ENCODE measurements at regions not wholly inside any gene's neighbourhood (a gene's known extent, or its start where the extent isn't known, plus 50 kb on each side); places are given as distances from the start of the nearest gene placed in this dataset.
A peak's percentile ranks its signal among the peaks of the same experiment; 100 is the strongest.
"Not testable (repeated sequence)": the region's sequence is repeated elsewhere in the genome, so short reads cannot be mapped to it uniquely, and the experiment has no call there.

DNA sequence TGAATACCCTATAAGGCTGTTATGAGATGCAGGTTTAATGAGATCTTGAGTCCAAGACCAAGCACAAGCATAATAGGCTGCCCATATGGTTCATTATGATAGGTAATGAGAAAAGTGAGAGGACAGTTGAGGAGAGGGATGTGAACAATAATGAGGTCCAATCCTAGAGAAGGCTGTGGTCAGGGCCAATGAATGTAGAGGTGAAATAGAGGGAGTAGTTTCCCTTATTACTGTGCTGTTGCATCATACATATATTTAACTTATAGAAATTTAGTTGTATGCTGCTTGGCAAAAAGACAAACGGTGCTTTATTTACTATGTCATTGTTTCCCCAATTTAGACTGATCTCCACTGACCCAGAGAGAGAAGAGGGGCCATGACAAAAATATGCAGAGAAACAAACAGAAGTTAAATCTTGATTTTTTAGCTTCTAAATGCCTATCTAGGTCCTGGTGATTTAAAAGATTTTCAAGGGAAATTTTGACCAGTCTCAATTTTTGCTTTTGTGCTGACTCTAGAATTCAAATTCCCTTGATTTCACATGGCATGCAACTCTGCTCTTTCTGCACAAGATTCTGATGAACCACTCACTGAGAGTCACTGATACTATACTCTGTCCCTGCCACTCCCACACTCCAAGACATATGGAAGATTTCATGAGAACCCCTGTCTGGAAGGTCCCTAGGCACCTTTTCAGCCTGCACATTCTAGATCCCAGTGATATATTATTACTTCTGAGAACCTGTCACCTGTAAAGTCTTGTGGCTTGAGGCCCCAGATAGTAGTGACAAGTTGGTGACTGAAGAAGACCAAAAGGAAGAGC lies 159.7 kb downstream of the VSIG4 start:
- DNase-seq (ENCODE audit: low spot score) = no peak

DNA sequence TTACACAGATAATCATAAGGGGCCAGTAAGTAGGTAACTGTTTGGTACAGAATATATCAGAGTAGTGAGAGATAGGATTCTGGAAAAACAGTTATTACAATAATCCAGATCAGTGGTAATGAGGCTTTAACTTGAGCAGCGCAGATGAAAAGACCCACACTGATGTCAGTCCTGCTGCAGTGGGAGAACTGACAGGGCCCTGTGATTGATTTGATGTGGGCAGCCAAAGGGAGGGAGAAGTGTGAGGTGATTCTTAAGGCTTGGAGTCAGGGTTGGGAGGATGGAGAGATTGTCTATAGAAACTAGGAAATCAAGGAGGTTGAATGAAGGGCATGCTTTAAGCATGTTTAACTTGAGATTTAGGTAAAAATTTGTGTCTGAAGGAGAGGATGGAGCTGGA lies 161.4 kb downstream of the VSIG4 start:
- DNase-seq (ENCODE audit: low spot score) = no peak

DNA sequence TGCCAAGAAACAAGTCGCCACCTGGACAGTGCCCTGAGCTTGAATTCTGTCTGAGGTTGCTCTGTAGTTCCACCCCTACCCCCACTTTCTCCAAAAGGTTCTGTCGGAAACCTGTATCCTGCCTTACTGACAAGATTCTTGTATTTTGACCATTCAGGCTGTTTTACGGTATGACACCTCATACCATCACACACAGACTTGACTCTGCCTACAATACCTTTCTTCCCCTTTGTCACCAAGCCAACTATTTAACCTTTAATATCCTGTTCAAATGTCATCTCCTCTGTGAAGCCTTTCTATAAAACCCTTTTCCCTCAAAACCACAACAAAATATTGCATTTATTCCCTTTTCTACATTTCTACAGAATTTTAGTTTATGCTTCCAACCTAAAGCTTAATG lies 161.9 kb downstream of the VSIG4 start:
- no peak for DNase-seq (ENCODE audit: low spot score)

DNA sequence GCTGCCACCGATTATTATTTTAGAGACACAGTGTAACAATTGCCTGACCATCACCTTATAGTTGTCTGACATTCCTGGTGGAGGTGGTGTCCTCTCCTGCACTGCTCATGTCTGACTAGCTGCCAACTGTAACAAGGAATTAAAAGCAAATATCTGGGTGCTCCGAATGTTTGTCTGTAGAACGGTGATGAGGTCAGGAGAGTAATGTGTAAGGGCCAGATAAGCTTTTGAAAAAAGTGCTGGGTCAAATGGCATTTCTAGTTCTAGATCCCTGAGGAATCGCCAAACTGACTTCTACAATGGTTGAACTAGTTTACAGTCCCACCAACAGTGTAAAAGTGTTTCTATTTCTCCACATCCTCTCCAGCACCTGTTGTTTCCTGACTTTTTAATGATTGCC lies 164.3 kb downstream of the VSIG4 start:
- DNase-seq (ENCODE audit: low spot score) = not testable (repeated sequence)

DNA sequence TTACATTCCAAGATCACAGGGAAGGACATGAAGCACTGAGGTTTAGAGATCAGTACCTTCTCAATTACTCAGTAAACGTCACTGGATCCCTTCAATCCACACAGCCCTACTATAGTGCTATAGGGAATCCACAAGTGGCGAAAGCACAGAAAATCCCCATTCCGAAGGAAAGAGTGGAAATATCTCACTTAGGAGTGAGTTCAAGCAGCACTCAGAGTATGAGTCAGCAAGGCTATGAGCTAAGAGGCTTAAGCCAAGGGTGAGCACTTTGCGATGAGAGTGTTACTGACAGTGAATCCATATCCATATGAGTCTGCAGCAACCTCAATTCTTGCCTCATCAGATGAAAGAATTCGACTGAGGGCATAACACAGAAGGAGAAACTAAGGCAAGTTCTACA lies 165.1 kb downstream of the VSIG4 start:
- no peak for DNase-seq (ENCODE audit: low spot score)

DNA sequence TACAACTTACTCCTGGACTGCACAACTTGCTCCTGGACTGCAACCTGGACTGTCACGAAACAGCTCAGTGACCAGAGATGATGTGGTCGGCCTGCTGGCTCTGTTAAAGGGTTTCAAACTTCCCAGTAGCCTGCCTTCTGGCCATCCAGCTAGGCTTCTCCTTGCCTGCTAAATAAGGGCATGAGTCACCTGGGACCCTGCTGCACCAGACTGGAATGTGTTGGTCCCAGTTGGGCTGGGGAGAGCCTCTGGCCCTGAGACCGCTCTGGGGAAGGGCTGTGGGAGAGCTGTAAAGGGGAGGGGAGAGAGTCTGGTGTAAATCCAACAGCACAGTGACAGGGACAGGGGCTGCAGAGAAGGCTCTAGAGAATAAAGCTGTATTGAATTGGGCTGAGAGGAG lies 165.8 kb downstream of the VSIG4 start:
- no peak for DNase-seq (ENCODE audit: low spot score)

DNA sequence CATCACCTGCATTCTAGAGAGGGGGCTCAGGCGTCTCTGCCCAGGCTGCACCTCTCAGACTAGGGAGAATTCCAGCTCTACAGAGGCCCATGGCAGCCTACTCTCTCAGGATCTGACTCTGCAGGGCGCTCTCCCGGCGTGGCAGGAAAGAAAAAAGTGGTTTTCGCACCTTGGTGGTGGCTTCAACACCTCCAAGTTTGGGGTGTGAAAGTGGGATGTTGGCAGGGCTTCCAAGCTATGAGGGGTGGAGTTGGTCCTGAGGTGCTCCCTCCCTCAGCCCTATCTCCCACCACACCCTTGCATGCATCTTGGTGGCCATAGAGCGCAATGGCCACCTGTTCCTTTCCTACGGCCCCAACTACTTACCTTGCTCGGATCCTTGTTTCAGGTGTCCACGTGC lies 166.5 kb downstream of the VSIG4 start:
- no peak for DNase-seq (ENCODE audit: low spot score)

DNA sequence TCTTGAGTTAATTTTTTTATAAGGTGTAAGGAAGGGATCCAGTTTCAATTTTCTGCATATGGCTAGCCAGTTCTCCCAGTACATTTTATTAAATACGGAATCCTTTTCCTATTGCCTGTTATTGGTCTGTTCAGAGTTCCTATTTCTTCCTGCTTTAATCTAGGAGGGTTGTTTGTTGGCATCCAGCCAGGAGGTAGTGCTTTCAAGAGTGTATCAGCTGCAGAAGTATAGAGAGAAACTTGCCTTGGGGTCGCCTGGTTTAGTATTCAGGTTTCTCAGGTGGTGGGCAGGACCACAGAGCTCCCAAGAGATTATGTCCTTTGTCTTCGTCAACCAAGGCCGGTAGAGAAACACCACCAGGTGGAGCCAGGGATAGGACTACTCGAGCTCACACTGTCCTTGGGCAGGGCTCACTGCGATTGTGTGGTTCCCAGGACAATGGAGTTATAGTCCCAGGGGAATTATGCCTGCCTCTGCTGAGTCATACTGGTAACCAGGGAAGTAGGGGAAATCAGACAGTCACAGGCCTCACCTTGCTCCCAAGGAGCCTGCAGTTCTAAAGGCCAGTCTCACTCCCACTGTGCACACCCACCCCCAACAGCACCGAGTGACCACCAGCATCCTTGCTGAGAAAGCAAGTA lies 168.1 kb downstream of the VSIG4 start:
- no peak for DNase-seq (ENCODE audit: low spot score)

DNA sequence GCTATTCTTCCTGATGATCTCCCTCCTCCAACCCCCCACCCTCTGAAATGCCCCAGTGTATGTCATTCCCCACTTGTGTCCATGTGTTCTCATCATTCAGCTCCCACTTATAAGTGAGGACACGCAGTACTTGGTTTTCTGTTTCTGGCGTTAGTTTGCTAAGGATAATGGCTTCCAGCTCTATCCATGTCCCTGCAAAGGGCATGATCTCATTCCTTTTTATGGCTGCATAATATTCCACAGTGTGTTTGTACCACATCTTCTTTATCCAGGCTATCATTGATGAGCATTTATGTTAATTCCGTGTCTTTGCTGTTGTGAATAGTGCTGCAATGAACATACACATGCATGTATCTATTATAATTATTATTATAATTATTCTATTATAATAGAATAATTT lies 169.3 kb downstream of the VSIG4 start:
- not testable (repeated sequence) for DNase-seq (ENCODE audit: low spot score)

DNA sequence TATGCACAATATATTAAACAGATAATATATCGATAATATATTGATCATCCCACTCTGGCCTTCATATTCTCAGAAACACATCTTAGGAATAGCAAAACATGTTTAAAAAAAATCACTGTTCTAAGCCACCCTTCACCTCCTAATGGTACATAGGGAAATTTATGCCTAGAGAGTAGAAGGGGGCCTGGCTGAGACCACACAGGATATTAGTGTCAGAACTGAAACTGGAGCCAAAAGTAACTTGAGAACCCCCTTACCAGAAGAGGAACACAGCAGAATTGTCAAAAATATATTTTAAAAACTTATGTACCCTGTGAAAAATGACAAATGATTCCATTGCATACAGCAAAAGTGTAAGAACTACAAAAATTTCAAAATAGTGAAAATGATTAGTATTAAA lies 173.1 kb downstream of the VSIG4 start:
- no peak for DNase-seq (ENCODE audit: low spot score)

DNA sequence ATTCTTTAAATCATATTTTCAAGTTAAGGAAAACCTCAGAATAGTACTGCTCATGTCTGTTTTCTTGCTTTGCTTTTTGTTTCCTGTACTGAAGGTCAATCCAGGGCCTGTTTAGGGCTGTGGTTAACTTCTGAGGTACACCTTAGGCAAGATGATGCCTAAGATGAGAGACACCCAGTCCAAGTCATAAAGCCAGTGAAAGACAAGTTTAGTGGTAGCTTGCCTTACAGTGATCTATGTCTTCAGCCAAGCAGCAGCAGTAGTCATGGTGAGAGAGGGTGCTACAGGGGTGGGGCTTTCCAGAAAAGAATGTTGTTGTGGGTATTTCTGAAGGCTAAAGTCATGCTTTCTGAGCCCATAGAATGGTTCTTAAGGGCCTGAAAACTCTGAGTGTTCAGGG lies 173.7 kb downstream of the VSIG4 start:
- peak; percentile 17 for DNase-seq (ENCODE audit: low spot score)

DNA sequence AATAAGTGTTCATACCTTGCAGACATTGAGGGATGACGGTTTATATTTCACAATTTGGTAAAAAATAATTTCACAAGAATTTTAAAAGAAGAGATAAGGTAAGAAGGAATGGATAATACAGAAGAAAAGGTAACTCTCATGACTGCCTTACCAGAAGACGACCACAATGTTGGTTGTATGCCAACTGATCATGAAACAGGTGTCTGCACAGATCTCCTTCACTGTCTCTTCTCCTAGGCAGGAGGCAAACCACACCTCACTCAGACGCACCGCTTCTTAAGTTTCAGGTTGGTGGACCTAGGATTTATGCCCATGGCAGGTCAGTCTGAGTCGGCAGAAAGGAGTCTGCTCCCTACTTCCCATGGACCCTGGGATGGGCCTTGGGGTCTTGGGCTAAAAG lies 177.2 kb downstream of the VSIG4 start:
- DNase-seq (ENCODE audit: low spot score) = no peak

DNA sequence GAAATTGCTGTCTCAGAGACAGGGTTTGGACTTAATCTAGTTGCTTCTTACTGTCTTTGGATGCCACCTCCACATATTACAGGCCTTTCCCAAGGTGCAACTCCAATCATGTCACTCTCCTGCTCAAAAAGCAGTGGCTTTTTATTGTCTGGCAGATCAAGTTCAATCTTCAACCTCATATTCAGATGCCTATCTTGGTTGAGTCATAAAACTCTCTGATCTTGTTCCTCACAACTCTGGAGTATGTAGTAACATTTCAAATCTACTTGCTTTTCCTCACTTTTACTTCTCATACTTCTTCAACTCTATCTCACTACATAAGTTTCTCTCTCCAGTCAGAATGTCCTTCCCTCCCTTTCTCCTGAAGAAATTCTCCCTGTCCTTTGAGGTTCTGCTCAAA lies 180.6 kb downstream of the VSIG4 start:
- peak; percentile 3 for DNase-seq (ENCODE audit: low spot score)

DNA sequence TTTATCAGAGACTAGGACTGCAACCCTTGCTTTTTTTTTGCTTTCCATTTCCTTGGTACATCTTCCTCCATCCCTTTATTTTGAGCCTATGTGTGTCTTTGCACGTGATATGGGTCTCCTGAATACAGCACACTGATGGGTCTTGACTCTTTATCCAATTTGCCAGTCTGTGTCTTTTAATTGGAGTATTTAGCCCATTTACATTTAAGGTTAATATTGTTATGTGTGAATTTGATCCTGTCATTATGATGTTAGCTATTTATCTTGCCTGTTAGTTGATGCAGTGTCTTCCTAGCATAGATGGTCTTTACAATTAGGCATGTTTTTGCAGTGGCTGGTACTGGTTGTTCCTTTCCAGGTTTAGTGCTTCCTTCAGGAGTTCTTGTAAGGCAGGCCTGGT lies 185.4 kb downstream of the VSIG4 start:
- not testable (repeated sequence) for DNase-seq (ENCODE audit: low spot score)

DNA sequence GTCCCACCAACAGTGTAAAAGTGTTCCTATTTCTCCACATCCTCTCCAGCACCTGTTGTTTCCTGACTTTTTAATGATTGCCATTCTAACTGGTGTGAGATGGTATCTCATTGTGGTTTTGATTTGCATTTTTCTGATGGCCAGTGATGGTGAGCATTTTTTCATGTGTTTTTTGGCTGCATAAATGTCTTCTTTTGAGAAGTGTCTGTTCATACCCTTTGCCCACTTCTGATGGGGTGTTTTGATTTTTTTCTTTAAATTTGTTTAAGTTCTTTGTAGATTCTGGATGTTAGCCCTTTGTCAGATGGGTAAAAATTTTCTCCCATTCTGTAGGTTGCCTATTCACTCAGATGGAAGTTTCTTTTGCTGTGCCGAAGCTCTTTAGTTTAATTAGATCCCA lies 183.9 kb downstream of the MSN start:
- not testable (repeated sequence) for DNase-seq (ENCODE audit: low spot score)

DNA sequence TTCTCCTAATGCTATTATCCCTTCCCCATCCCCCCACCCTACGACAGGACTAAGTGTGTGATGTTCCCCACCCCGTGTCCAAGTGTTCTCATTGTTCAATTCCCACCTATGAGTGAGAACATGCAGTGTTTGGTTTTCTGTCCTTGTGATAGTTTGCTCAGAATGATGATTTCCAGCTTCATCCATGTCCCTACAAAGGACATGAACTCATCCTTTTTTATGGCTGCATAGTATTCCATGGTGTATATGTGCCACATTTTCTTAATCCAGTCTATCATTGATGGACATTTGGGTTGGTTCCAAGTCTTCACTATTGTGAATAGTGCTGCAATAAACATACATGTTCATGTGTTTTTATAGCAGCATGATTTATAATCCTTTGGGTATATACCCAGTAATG lies 183.4 kb downstream of the MSN start:
- not testable (repeated sequence) for DNase-seq (ENCODE audit: low spot score)

DNA sequence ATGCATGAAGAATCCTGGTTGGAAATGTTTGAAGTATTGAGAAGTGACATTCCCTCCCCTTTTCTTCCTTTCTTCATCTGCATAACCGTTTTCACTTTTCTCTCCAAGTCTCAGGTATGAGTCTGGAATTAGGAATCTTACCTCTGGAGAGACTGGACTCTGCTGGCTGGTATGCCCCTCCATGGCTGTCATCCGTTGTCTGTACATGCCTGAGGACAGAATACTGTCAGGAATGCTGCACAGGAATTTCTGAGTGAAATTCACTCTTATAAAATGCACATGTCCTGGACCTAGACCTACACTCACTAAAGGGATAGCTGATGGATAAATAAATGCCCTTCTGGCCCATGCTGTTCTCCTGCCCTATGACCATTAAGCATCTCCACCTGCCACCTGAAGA lies 179.5 kb downstream of the MSN start:
- DNase-seq (ENCODE audit: low spot score) = no peak

DNA sequence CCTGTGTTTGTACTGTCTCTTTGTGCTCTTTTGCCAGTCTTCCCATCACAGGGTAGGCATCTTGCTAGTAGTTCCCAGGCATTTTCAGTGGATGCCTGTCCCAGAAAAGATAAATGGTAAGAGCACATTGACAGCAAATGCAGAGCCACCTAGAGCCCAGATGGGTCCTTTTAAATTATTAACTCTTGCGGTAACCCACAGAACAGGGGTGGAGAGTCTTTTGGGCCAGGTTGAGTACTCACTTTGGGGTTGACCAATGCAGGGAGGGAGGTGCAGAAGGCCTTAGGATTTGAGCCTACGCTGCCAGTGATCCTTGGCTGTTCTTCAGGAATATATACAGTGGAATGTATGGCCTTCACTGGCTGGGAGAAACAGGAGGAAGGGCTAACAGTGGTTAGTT lies 173.8 kb downstream of the MSN start:
- DNase-seq (ENCODE audit: low spot score) = no peak

DNA sequence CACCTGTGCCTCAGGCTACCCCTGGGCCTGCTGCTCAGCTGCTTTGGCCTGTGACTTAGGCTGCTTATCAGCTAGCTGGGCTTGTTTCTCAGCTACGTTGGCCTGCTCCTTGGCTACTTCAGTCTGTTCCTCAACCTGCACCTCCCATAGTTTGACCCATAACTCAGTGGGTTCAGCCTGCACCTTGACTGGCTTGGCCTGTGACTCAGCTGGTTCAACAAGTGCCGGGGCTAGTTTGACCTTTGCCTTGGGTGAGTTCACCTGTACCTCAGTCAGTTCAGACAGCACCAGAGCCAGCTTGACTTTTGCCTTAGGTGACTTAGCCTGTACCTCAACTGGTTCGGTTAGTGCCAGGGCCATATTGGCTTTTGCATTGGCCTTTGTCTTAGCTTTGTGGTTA lies 171.2 kb downstream of the MSN start:
- no peak for DNase-seq (ENCODE audit: low spot score)

DNA sequence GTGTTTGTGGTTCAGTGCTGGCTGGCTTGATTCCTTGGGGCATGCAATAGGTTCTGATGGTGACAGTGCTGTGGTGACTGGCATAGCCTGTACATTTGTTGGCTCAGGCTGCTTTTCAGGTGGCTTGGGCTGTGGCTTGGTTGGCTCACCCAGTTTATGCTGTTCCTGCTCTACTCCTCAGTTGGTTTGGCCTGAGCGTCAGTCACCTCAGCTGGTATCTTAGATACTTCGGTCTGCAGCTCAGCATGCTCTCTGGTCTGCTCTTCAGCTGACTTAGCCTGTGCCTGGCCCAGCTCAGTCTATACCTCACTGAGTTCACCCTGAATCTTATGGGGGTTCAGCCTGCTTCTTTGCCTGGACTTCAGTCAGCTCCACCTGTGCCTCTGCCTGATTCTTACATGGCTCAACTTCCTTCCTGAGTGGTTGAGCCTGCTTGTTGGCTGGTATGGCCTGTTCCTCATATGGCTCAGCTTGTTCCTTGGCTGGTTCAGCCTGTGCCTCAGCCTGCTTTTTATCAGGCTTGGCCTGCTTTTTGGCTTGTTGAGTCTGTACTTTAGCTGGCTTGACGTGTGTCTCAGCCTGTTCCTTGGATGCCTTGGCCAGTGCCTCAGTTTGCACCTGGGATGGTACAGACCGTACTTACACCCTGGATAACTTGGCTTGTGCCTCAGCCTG lies 170.6 kb downstream of the MSN start:
- no peak for DNase-seq (ENCODE audit: low spot score)

DNA sequence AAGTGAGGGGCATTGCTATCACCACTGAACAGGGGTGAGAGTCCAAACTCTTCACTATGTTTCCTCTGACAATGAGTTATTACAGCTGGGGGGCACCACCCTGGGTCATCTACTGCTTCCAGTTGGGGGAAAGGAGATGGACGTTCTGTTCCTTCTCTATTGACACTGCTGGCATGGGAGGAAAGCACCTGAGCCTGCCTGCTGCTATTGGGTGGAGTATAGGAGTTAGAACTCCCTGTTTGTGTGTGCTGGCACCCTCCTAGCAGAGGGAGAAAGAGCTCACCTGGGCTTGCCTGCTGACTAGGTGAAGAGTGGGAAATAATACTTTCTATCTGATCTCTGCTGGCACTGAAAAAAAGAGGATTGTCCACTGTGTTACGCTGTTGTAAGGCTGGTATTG lies 163.8 kb downstream of the MSN start:
- no peak for DNase-seq (ENCODE audit: low spot score)

DNA sequence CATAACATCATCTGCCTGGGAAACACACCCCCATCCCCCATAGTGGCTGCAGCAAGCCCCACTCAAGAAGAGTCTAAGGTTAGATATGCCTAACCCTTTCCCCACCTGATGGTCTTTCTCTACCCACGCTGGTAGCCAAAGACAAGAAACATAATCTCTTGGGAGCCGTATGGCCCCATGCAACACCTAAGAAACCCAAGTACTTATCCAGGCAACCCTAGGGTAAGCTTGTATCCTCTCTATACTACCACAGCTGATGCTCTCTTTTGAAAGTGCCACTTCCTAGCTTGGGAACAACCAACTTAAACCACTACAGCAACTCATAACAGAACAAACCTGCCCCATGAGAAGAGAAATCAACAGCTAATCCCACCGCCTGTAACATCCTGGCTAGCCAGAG lies 161.1 kb downstream of the MSN start:
- DNase-seq (ENCODE audit: low spot score) = no peak

DNA sequence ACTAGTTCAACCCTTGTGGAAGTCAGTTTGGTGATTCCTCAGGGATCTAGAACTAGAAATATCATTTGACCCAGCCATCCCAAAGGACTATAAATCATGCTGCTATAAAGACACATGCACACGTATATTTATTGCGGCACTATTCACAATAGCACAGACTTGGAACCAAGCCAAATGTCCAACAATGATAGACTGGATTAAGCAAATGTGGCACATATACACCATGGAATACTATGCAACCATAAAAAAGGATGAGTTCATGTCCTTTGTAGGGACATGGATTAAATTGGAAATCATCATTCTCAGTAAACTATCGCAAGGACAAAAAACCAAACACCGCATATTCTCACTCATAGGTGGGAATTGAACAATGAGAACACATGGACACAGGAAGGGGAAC lies 157.8 kb downstream of the MSN start:
- DNase-seq (ENCODE audit: low spot score) = not testable (repeated sequence)

All from activated CD4-positive, alpha-beta T cell treated with anti-CD3 and anti-CD28 coated beads, Interleukin-2, Interleukin-4, amounts not matched to agents 100 ng/mL and 50 ng/mL, durations not matched to agents 16 hours and 8 hours (primary cell).